NCI-H526 (cell line): ENCODE measurements at regions not wholly inside any gene's neighbourhood (a gene's known extent, or its start where the extent isn't known, plus 50 kb on each side); places are given as distances from the start of the nearest gene placed in this dataset.

Experiments used
- DNase-seq, 2 experiments: peaks; one replicate each; lab custom pipeline; 2025; lab: John Stamatoyannopoulos, UW

GRCh38 chr18:7415081-7415894 is 151.8 kb upstream of the PTPRM start:
- DNase-seq, result no peak

- DNase-seq, result no peak
Observed at GRCh38 chr18:7417727-7418126, 149.4 kb upstream of the PTPRM start.

DNA sequence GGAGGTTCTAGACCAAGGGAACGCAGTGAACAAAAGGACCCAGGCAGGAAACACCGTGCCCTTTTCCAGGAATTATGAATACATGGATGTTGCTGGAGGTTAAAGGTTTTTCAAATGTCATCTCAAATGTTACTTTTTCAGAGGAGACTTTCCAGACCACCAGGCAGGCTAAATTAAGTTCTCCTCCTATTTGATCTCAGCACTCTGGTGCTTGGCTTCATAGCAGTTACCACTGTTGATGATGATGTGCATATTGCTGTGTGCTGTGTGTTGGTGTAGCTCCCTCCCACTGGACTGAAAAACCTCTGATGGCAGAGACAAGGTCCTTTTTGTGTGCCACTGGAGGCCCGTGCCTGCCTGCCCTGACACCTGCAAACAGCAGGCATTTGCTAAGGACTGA is 137.3 kb upstream of the PTPRM start:
- DNase-seq, result no peak

DNA sequence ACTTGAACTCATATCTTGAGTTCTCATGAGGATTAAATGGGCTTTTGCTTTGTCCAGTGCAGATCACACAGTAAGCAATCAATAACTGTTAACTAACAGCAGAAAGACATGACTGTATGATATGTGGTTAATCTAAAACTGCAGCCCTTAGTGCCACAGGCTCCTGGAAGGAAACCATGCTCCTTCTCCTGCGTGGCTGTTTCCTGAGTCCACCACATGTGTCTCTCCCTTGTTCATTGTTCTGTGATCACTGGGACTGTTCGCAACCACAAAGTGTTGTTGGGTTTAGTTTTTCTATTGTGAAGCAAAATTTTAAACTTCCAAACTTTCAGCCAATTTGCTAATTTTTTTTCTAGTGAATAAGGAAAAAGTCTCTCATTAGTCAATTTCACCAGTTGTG is 130.9 kb upstream of the PTPRM start:
- no peak for DNase-seq

- no peak for DNase-seq
Observed at GRCh38 chr18:7437870-7438269, 129.2 kb upstream of the PTPRM start.

DNA sequence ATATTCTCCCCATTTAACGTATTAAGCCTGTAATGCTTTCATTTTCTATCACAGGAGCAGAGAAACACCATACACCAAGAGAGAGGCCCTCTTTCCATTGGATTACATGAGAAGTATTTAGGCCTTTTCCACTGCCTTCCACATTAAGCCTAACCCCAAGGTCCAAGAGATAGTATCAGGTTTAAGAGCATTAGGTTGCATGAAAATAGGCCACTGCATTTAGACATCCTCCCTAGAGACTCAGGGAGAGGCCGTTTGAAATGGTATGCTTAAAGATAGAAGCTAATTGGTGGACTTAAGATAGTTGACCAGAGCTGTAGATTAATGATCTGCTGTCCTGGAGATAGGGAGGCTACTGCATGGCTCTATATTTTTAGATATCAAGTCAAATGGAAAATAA is 128.5 kb upstream of the PTPRM start:
- DNase-seq, result no peak

- DNase-seq, result no peak
Observed at GRCh38 chr18:7447318-7448028, 119.6 kb upstream of the PTPRM start.

DNA sequence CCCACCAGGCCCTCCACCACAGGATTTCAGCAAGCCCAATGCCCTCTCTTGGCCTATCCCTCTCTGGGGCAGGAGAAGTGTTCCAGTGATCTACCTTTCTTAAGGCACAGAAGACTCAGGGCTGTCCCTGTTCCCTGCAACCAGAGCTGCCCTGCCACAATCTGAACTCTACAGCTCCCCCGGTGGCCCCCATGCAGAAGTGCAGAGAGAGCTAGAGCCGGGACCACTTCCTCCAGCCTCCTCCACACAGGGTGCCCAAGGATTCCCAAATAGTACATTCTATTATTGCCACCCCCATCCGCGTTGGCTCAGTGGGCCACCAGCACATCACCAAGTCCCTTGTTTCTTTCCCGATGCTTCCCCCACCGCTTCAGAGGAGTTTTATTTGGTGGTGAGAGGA is 114.8 kb upstream of the PTPRM start:
- peak in 1 of 2 experiments; percentile 25 for DNase-seq

- DNase-seq, result no peak
Observed at GRCh38 chr18:7454429-7454828, 112.7 kb upstream of the PTPRM start.

- DNase-seq, result no peak
Observed at GRCh38 chr18:7456376-7456775, 110.7 kb upstream of the PTPRM start.

- no peak for DNase-seq
Observed at GRCh38 chr18:7457262-7457661, 109.9 kb upstream of the PTPRM start.

GRCh38 chr18:7458884-7459283 is 108.2 kb upstream of the PTPRM start:
- no peak for DNase-seq

DNA sequence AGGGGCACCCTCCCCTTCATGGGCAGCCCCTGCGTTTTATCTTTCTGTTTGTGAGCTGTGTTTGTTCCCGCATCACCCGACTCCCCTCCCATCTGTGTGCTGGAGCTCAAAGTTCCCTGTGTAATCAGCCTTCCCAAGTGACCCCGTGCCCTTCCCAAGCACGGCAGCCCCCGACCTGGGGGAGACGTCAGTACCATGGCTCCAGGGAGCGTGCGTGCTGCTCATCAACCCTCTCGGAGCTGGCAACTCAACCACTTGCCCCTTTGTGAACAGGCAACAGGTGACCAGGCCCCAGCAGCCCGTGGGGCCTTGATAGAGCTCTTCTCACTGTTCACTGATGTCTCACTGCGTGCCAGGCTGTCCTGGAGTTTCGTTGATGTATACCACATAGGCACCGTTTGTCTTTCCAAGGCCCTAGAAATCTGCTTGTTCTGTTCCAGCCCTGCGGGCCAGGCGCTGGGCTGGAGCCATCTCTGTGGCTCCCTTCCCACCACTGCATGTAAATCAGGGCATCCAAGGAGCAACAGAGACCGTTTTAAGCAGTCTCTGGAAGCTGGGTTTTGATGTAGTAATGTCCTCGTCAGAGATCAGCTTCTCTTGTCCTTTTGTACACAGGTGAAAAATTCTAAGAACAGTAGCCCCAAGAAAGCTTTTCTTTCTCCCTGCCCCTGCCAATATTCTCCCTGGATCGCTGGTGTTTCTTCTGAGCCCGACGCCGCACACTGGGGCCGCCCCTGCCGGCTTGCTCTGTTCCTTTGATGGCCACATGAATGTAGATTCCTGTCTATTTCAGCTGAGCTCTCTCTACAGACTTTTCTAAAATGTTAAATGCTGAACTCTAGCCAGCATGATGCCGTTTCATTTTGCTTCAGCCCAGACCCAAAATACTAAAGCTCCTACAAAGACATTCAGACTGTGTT is 107.0 kb upstream of the PTPRM start:
- DNase-seq, result no peak

DNA sequence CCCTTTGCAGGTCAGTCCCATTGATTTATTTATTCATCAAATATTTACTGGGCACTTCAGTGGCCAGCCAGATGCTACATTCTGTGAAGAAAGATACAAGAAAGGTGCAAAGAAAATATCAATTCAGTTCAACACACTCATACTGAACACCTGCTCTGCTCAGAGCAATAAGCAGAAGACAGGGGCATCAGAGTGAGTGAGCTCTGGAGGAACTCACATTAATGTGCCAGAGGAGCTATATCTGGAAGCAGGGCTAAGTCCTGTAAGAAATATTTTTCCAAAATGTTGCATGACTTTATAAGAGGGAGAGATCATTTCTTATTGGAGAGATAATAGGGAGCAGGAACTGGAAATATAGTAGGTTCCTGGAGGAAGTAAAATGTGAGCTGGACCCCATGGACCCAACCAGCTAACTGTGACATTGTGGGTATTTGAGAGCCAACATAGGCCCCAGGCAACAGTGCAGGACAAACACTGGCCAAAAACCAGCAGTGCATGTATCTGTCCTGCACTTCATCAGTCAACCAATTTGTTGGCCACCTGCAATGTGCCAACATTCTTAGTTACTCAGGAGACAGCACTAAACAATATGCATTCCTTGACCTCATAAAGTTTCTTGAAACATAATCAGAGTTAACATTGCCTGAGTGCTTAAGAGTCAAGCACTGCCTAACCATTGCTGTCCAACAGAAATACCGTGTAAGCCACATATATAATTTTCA is 102.7 kb upstream of the PTPRM start:
- no peak for DNase-seq

DNA sequence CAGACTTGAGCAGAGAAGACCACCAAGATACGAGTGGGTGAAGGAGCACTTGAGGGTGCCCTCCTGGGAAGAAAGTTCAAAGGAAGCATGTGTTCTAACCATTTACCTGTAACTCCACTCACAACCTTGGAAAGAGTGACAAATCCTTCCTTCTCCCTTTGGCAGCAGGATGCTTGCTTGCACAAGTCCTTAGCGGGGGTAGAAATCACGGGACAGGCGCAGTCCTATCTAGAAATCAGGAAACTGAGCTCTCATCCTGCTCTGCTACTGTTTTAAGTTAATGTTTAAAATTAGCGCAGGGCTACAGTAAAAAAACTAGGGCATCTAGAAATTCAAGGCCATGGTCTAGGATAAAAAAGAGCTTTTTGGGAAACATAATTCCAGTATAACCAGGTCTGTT is 100.9 kb upstream of the PTPRM start:
- no peak for DNase-seq

- DNase-seq, result peak in 1 of 2 experiments; percentile 13
Observed at GRCh38 chr18:7467708-7468466, 99.2 kb upstream of the PTPRM start.

DNA sequence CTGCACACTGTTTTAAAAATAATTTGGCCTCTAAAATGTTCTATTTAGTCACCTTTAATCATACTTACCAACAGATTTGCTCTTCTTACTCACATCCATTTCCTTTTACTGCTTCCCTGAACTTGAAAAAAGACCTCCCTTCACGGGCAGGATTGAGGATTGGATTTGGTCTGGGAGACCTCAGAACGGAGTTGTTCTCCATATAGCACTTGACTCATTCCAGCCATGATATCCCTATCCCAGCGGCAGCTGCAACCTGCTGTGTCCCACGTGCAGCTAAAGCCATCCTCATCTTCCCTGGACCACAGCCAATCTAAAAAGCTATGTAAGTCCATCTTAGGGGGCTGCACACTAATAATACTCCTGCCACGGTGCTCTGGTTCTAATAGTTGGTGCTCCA is 97.0 kb upstream of the PTPRM start:
- DNase-seq, result no peak

- no peak for DNase-seq
Observed at GRCh38 chr18:7470503-7470902, 96.6 kb upstream of the PTPRM start.

DNA sequence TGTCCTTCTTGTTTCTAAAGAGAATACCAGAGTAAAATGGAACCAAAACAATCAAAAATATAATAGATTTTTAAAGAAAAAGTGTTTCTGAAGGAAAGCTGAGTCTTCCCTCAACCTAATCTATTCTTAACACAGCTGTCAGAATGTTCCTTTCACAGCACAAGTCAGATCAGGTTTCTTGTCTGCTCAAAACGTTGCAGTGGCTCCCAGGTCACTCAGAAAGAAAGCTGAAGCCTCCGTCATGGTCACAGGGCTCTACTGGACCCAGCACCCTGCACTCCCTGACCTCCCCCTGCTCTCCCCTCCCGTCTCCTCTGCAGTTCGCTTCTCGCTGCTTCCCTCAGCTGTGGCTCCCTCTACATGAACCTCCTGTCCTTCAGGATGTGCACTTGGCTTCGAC is 90.7 kb upstream of the PTPRM start:
- no peak for DNase-seq

- DNase-seq, result no peak
Observed at GRCh38 chr18:7479756-7480155, 87.4 kb upstream of the PTPRM start.

DNA sequence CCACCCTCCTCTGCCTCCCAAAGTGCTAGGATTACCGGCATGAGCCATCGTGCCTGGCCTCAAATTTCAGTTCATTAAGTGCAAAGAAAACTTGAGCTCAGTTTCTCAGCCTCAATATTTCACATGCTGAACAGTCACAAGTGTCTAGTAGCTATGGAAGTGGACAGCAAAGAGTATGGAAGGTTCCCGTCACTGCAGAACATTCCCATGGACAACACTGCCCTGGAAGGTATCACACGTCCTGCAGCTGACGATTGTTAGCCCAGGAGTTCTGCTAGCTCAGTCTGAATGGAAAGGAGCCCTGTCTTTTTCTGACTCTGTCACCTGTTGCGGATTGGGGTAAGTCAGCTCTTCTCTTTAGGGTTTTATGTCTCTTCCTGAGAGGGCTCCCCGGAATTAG is 86.2 kb upstream of the PTPRM start:
- DNase-seq, result no peak
